ENCODE measurements at regions not wholly inside any gene's neighbourhood (a gene's known extent, or its start where the extent isn't known, plus 50 kb on each side); places are given as distances from the start of the nearest gene placed in this dataset.

GRCh38 chr15:46354443-46354842, 719.6 kb downstream of the SQOR start:
- CTCF ChIA-PET, result no interaction called here
- in situ Hi-C loops (cut with MboI) (no loop called here), intact Hi-C loops (cut with micrococcal nuclease; ENCODE audit: unreplicated experiment) (no loop called here)
- H3K36me3 ChIP-seq (ENCODE audit: control insufficient read depth in 2 of 2, insufficient read depth in 2 of 2, low read length in 1 of 2), result no peaks in the 10 kb centered on the region
- FAIRE-seq (no peak), DNase-seq (ENCODE audit: low read depth, low spot score) (no peak), ATAC-seq (no peak)
- 25% methylated on average over 3 of the region's 3 CpGs for WGBS (ENCODE audit: insufficient coverage, insufficient replicate concordance, low lambda C conversion rate, missing lambda C conversion rate)
- SMC1A ChIA-PET (ENCODE audit: uncharacterized antibody, unreplicated experiment), result no interaction called here
- H3K4me3 ChIP-seq, result no peak overlapping the region
- POLR2A ChIA-PET, result no interaction called here
- no peak overlapping the region for H3K27ac ChIP-seq (ENCODE audit: control insufficient read depth, insufficient read depth)
- no peak overlapping the region for H2AFZ ChIP-seq (ENCODE audit: control insufficient read depth, low read depth, low read length)
- no peak overlapping the region for H3K9ac ChIP-seq (ENCODE audit: control insufficient read depth, insufficient read depth, low read length)
- no peaks in the 10 kb centered on the region for H3K9me3 ChIP-seq (replicated peaks; ENCODE audit: control insufficient read depth, insufficient read depth, low read length)
- H4K20me1 ChIP-seq (ENCODE audit: control insufficient read depth, insufficient read depth), result no peaks in the 10 kb centered on the region
- no peak overlapping the region for H3K4me2 ChIP-seq (ENCODE audit: control insufficient read depth, insufficient read depth)
- H3K79me2 ChIP-seq (ENCODE audit: control insufficient read depth, insufficient read depth, low read length), result no peaks in the 10 kb centered on the region
- no TSS peak for BruUV-seq (replicated peaks)
- RAD21 ChIA-PET (ENCODE audit: unreplicated experiment), result no interaction called here
- no peaks in the 10 kb centered on the region for H3K4me1 ChIP-seq (ENCODE audit: control insufficient read depth, insufficient read depth, low read length)
- H3K27me3 ChIP-seq (replicated peaks in 1 of 2; ENCODE audit: control insufficient read depth in 2 of 2, insufficient read depth in 2 of 2, low read length in 1 of 2), result no peaks in the 10 kb centered on the region
- TF ChIP-seq STAT3 (IDR thresholded peaks at IDR 0.05; ENCODE audit: low read depth, low read length) (no peak), BMI1 (IDR thresholded peaks at IDR 0.05; ENCODE audit: borderline replicate concordance) (no peak), EGR1 (IDR thresholded peaks at IDR 0.05; ENCODE audit: borderline replicate concordance in 1 of 2, low read depth in 2 of 2, low read length in 2 of 2) (no peak), ZNF687 (IDR thresholded peaks at IDR 0.05) (no peak), CUX1 (IDR thresholded peaks at IDR 0.05; ENCODE audit: insufficient replicate concordance, low read depth, low read length) (no peak), ZNF592 (IDR thresholded peaks at IDR 0.05) (no peak), LARP7 (IDR thresholded peaks at IDR 0.05) (no peak), RELB (IDR thresholded peaks at IDR 0.05; ENCODE audit: low read depth) (no peak)

Data from GM12878 (cell line).